ENCODE measurements at regions not wholly inside any gene's neighbourhood (a gene's known extent, or its start where the extent isn't known, plus 50 kb on each side); places are given as distances from the start of the nearest gene placed in this dataset.
"Not testable (repeated sequence)": the region's sequence is repeated elsewhere in the genome, so short reads cannot be mapped to it uniquely, and the experiment has no call there.

- no peak for DNase-seq (ENCODE audit: low read depth in 2 of 3, low spot score in 1 of 3)
Measured at GRCh38 chr12:114616081-114616480, 67.9 kb downstream of the TBX3 start.

DNA sequence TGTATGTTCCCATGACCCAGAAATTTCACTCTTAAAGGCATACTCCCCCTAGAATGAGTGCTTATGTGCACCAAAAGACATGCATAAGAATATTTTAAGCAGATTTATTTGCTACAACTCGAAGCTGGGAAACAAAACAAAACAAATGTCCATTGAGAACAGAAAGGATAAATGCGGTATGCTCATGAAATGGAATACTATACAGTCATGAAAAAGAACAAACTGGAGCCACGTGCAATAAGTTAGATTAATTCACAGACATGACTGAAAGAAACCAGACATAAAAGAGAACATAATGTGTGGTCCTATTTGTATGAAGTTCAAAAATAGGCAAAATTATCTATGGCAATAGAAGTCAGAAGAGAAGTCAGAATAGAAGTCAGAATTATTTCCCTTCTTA lies 69.9 kb downstream of the TBX3 start:
- no peak for DNase-seq (ENCODE audit: low read depth in 2 of 3, low spot score in 1 of 3)

GRCh38 chr12:114612062-114612461 lies 71.9 kb downstream of the TBX3 start:
- no peak for DNase-seq (ENCODE audit: low read depth in 2 of 3, low spot score in 1 of 3)

- DNase-seq (ENCODE audit: low read depth in 2 of 3, low spot score in 1 of 3), result no peak
Measured at GRCh38 chr12:114611145-114612018, 72.6 kb downstream of the TBX3 start.

DNA sequence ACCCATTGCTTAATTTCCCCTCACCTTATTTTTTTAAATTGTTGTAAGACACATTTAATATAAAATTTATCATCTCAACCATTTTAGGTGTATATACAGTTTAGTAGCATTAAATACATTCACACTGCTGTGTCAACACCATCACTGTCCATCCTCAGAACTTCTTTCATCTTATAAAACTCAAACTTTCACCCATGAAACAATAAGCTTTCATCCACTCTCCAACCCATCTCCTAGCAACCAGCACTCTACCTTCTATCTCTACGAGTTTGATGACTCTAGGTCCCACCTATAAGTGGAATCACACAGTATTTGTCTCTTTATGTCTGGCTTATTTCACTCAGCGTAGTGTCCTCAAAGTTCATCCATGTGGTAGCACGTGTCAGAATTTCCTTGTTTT lies 75.5 kb downstream of the TBX3 start:
- no peak for DNase-seq (ENCODE audit: low read depth in 2 of 3, low spot score in 1 of 3)

DNA sequence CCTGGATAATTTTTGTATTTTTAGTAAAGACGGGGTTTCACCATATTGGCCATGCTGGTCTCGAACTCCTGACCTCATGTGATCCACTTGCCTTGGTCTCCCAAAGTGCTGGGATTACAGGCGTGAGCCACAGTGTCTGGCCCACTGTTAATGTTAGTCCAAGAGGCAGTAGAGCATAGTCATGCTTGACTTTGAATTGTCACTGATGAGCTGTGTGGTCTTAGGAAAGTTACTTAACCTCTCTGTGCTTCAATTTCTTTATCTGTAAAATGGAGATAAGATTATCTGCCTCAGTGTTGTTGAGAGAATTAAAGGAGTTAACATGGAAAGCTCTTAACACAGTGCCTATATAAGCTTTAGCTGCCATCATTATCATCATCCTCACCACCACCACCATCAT lies 78.1 kb downstream of the TBX3 start:
- no peak for DNase-seq (ENCODE audit: low read depth in 2 of 3, low spot score in 1 of 3)

- DNase-seq (ENCODE audit: low read depth in 2 of 3, low spot score in 1 of 3), result no peak
Measured at GRCh38 chr12:114604606-114605005, 79.4 kb downstream of the TBX3 start.

DNA sequence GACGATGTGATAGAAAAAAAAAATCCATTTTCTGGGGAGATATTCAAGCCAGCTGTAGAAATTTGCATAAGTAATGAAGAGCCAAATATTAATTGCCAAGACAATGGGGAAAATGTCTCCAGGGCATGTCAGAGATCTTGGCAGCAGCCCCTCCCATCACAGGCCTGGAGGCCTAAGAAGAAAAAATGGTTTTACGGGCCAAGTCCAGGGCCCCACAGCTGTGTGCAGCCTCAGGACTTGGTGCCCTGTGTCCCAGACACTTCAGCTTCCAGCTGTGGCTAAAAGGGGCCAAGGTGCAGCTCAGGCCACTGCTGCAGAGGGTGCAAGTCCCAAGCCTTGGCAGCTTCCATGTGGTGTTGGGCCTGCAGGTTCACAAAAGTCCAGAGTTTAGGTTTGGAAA lies 83.4 kb downstream of the TBX3 start:
- DNase-seq (ENCODE audit: low read depth in 2 of 3, low spot score in 1 of 3), result not testable (repeated sequence)

DNA sequence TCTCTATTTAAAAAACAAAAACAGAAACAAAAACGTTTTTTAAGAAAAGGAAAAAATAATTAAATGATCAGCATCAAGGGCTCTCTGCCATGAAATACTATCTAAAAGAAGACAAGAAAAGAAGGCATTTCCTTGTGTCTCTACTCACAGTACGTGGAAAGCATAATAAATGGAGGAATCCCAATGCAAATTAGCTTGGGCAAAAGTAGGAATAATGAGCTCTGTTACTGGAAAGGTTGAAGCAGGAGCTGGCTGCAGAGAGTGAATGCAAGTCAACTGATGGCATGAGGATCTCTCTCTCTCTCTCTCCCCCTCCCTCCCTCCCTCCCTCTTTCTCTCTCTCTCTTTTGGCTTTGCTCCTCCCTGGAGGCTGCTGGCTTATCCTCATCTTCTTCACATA lies 85.9 kb downstream of the TBX3 start:
- DNase-seq (ENCODE audit: low read depth in 2 of 3, low spot score in 1 of 3), result no peak

GRCh38 chr12:114592946-114593345 lies 91.0 kb downstream of the TBX3 start:
- DNase-seq (ENCODE audit: low read depth in 2 of 3, low spot score in 1 of 3), result no peak

GRCh38 chr12:114588061-114588460 lies 95.9 kb downstream of the TBX3 start:
- no peak for DNase-seq (ENCODE audit: low read depth in 2 of 3, low spot score in 1 of 3)

- no peak for DNase-seq (ENCODE audit: low read depth in 2 of 3, low spot score in 1 of 3)
Measured at GRCh38 chr12:114580306-114580705, 103.7 kb downstream of the TBX3 start.

DNA sequence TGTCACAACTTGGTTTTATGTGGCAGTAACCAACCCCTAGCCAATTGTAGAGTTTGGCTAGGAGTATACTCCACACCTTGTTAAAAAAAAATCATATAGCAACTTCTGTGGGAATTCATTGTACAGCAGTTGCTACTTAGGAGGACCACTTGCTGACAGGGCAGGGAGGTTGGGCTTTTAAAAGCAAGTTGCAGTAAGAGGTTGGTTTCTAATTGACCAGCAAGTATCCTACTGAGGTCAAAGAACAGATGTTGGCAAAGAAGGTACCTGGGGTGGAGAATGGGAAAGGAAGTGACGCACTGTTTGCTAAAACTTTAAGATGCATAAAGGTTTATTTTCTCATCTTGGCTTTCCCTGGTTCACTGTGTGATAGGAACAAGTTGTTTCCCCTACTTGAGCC lies 104.6 kb downstream of the TBX3 start:
- DNase-seq (ENCODE audit: low read depth in 2 of 3, low spot score in 1 of 3), result no peak

DNA sequence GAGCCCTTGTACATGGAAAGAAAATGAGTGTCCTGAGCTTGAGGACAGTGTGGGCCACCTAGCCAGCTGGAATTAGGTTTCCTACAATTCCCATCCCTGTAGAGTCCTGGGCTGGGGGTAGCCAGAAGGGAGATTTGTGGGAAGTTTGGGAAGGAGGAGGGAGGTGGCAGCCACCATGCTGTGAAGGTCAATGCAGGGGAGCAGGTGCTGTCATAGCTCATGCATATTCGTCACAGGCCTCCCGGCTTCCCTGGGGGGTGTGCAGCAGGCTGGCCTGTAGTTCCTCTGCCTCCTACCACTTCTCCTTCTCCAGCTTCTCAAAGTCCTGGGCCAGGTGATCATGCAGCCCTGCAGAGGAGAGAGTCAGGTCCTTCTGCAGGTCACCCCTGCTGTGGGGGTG lies 121.3 kb downstream of the TBX3 start:
- DNase-seq (ENCODE audit: low read depth in 2 of 3, low spot score in 1 of 3), result no peak

- no peak for DNase-seq (ENCODE audit: low read depth in 2 of 3, low spot score in 1 of 3)
Measured at GRCh38 chr12:114555451-114555850, 128.5 kb downstream of the TBX3 start.

DNA sequence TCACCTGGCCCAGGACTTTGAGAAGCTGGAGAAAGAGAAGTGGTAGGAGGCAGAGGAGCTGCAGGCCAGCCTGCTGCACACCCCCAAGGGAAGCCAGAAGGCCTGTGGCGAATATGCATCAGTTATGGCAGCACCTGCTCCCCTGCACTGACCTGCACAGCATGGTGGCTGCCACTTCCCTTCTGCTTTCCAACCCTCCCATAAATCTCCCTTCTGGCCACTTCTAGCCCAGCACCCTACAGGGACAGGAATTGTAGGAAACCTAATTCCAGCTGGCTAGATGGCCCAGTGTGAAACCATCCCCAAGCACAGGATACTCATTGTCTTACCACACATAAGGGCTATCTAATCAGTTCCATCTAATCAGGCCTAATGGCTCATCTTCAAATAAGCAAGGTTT lies 136.3 kb downstream of the TBX3 start:
- no peak for DNase-seq (ENCODE audit: low read depth in 2 of 3, low spot score in 1 of 3)

GRCh38 chr12:114530417-114530816 lies 124.5 kb upstream of the TBX5 start:
- no peak for DNase-seq (ENCODE audit: low read depth in 2 of 3, low spot score in 1 of 3)

- no peak for DNase-seq (ENCODE audit: low read depth in 2 of 3, low spot score in 1 of 3)
Measured at GRCh38 chr12:114529966-114530365, 124.0 kb upstream of the TBX5 start.

GRCh38 chr12:114528766-114529165 lies 122.8 kb upstream of the TBX5 start:
- no peak for DNase-seq (ENCODE audit: low read depth in 2 of 3, low spot score in 1 of 3)

DNA sequence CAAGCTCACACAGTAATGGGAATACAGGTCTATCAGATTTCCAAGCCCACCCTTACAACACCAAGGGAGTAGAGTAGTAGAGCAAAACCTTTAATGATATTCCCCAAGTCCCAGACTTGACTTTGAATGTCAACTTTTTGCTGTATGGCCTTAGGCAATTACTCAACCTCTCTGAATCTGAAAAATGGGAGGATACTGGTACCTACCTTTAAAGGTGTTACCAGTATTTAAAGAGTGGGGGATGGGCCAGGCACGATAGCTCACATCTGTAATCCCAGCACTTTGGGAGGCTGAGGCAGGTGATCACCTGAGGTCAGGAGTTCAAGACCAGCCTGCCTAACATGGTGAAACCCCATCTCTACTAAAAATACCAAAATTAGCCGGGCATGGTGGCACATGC lies 115.2 kb upstream of the TBX5 start:
- not testable (repeated sequence) for DNase-seq (ENCODE audit: low read depth in 2 of 3, low spot score in 1 of 3)

- DNase-seq (ENCODE audit: low read depth in 2 of 3, low spot score in 1 of 3), result no peak
Measured at GRCh38 chr12:114512351-114512750, 106.4 kb upstream of the TBX5 start.

GRCh38 chr12:114508529-114509129 lies 102.7 kb upstream of the TBX5 start:
- DNase-seq (ENCODE audit: low read depth in 2 of 3, low spot score in 1 of 3), result peak; percentile 22 to 63 (median 27)

DNA sequence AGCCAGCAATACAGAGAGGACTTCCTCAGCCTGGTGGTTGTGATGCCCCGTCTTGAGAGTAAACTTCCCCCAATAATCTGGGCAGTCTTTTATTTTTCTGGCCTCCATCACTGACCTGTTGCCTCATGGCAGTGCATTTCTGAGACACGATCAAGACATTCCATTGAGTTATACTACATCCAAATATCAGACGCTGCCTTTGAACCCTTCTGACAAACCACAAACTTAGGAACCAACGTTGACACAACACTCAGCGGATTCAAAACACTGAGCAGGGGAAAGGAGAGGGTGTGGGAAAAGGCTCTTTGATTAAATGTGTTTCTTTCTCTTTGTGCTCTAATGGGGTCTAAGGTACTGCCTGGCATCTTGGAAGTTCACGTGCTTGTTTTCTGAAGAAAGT lies 100.7 kb upstream of the TBX5 start:
- no peak for DNase-seq (ENCODE audit: low read depth in 2 of 3, low spot score in 1 of 3)

Measured in stimulated activated CD4-positive, alpha-beta T cell treated with anti-CD3 and anti-CD28 coated beads, Interleukin-12 subunit alpha, Interleukin-12 subunit beta, amount 100 ng/mL, for 48 hours (primary cell).